Astrocyte of the spinal cord (primary cell): ENCODE measurements at regions not wholly inside any gene's neighbourhood (a gene's known extent, or its start where the extent isn't known, plus 50 kb on each side); places are given as distances from the start of the nearest gene placed in this dataset.

ENCODE experiments used
- DNase-seq: peaks from one replicate; pipeline ENCODE4 v3.0.0; 2011; ENCODE audit warnings: low read depth, low spot score
- H3K4me3 ChIP-seq: 2 replicates; pipeline ENCODE4 v1.5.1; 2011; ENCODE audit warnings: low read depth, mild to moderate bottlenecking, low read length, moderate library complexity
- CTCF ChIP-seq: IDR thresholded peaks from 2 replicates; pipeline ENCODE4 v1.5.1; 2012; ENCODE audit warnings: low read depth, mild to moderate bottlenecking, low read length, inconsistent platforms
- in situ Hi-C: cut with HindIII; loops from 2 replicates; pipeline ENCODE4 v1.10.0; 2017; ENCODE audit warnings: low sequenced_read_pairs

GRCh38 chr13:70668293-70668692 is 560.0 kb upstream of the KLHL1 start:
- no peak overlapping the region for H3K4me3 ChIP-seq
- no peak for DNase-seq
- no peak for TF ChIP-seq CTCF
- in situ Hi-C loops: no loop called here

- in situ Hi-C loops: no loop called here
- no peak for DNase-seq
- no peak for TF ChIP-seq CTCF
- no peak overlapping the region for H3K4me3 ChIP-seq
These were observed 558.8 kb upstream of the KLHL1 start for GRCh38 chr13:70666883-70667556.

- in situ Hi-C loops: no loop called here
- no peak for TF ChIP-seq CTCF
- H3K4me3 ChIP-seq: no peak overlapping the region
- DNase-seq: no peak
These were observed 554.1 kb upstream of the KLHL1 start for GRCh38 chr13:70662231-70662940.

- TF ChIP-seq CTCF: no peak
- no peak for DNase-seq
- no peak overlapping the region for H3K4me3 ChIP-seq
- in situ Hi-C loops: no loop called here
These were observed 535.8 kb upstream of the KLHL1 start for GRCh38 chr13:70644052-70644451.

GRCh38 chr13:70634893-70635292 is 526.6 kb upstream of the KLHL1 start:
- in situ Hi-C loops: no loop called here
- DNase-seq: no peak
- H3K4me3 ChIP-seq: no peak overlapping the region
- no peak for TF ChIP-seq CTCF

- TF ChIP-seq CTCF: no peak
- in situ Hi-C loops: no loop called here
These were observed 522.0 kb upstream of the KLHL1 start for GRCh38 chr13:70630247-70630646.

More at GRCh38 chr13:70630247-70630646, 522.0 kb upstream of the KLHL1 start:
- DNase-seq: no peak
- H3K4me3 ChIP-seq: no peak overlapping the region
